Fibroblast of skin of abdomen (primary cell): ENCODE measurements at regions not wholly inside any gene's neighbourhood (a gene's known extent, or its start where the extent isn't known, plus 50 kb on each side); places are given as distances from the start of the nearest gene placed in this dataset.
"Not testable (repeated sequence)": the region's sequence is repeated elsewhere in the genome, so short reads cannot be mapped to it uniquely, and the experiment has no call there.

Experiments used
- DNase-seq: peaks from one replicate; pipeline ENCODE4 v3.0.0-alpha.2; 2013

DNA sequence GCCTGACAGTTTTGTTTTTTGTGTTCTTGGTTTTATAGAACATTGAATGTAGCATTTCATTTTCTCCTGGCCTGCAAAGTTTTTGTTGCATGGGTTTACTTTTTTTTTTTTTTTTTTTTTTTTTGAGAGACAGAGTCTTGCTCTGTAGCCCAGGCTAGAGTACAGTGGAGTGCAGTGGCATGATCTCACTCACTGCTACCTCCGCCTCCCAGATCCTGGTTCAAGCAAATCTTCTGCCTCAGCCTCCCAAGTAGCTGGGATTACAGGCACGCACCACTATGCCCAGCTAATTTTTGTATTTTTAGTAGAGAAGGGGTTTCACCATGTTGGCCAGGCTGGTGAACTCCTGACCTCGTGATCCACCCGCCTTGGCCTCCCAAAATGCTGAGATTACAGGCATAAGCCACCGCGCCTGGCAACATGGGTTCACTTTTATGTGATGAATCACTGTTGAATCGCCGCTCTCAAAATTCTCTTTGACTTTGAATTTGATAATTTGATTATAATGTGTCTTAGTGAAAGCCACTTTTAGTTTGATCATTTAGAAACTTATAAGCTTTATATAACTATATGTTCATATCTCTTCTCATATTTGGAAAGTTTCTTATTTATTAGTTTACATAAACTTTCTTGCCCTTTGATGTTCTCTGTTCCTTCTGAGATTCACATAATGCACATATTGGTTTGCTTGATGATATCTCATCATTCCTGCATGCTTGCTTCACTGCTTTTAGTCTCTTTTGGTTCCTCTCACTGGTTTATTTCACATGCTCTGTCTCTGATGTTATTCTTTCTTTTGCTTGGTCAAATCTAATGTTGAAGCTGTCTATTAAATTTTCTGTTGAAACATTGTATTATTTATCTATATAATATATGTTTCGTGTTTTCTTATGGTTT, 589.0 kb upstream of the CNTN5 start:
- no peak for DNase-seq

- DNase-seq, result no peak
Observed at GRCh38 chr11:98434296-98434695, 586.5 kb upstream of the CNTN5 start.

DNA sequence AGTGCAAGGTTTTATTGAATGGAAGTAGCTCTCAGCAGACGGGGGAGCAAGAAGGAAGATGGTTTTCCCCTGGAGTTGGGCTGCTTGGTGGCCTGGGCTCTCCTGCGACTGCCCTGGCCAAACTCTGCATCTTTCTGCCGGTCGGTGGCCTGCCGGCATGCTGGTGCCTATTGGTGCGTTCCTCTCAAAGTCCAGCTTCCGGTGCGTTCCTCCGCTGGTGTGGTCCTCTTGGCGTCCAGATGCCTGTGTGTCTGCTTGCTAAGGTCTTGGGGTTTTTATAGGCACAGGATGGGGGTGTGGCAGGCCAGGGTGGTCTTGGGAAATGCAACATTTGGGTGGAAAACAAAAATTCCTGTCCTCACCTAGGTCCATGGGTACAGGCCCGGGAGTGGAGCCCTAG, 567.4 kb upstream of the CNTN5 start:
- DNase-seq, result no peak

DNA sequence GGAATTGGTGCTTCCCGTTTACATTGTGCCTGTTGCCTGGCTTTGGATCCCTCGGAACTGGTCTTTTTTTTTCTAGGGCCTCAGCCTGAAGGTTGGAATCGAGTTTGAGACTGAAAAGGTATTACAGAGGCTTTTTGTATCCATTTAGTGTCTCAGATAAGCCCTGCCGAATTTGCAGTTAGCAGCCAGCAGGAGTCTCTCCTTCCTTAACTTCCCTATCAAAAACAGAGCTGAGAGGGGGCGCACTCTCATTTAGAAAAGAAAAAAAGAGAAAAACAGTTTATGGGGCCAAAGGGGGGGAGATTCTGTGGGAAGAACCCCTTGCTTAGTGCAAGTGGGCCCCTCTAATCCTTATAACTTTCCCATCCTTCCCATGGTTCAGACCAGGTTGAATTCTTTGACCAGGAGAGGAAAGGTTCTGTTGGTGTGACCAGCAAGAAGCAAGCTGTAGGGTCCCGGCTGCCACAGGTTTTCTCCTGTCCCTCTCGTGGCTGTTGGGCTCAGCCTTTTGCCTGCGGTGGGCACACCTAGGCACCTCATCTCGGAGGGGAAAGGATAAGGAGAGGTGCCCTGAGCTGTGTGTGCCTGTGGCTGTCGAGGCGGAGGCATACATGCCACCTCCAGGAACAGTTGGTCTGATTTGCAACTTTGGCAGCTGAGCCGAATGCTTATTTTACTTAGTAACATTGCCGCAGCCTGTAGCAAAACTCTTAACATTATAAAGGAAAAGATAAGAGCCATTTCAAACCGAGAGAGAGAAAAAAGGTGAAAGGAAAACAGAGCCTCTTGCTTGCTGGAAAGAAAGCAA, 565.0 kb upstream of the CNTN5 start:
- DNase-seq, result no peak

- DNase-seq, result no peak
Observed at GRCh38 chr11:98456308-98456680, 564.5 kb upstream of the CNTN5 start.

DNA sequence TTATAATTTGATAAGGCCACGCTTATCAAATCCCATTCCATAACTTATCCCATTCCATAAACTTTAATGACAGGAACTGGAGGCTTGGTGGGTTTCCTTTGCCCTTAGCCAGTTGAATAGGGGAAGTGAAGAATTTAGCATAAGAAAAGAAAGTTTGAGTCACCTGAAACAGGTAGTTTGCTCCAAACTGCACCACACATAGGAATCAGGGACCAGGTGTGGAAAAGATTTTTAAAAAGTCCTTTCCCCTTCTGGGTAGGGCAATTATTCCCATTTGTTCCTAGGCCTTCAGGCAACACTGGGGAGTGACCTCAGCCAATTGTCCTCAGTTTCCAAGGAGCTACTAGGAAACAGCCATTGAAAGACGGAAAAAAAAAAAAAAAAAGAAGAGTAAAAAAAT, 525.7 kb upstream of the CNTN5 start:
- DNase-seq, result no peak

GRCh38 chr11:98495601-98496000, 525.1 kb upstream of the CNTN5 start:
- DNase-seq, result no peak

DNA sequence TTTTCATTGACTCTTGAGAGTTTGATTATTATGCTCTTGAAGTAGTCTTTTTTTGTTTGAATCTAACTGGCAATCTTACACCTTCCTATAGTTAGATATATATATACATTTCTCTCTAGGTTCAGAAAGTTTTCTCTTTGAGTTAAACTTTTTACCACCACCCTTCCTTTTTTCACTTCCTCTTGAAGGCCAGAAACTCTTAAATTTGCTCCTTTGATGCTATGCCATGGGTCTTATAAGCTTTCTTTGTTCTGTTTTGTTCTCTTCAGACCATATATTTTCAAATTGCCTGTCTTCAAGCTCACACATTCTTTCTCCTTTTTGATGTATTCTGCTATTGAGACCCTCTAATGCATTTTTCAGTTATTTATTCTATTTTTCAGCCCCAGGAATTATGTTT, 513.5 kb upstream of the CNTN5 start:
- no peak for DNase-seq

GRCh38 chr11:98512938-98513337, 507.8 kb upstream of the CNTN5 start:
- DNase-seq, result no peak

- no peak for DNase-seq
Observed at GRCh38 chr11:98531576-98531975, 489.2 kb upstream of the CNTN5 start.

GRCh38 chr11:98536023-98536422, 484.7 kb upstream of the CNTN5 start:
- no peak for DNase-seq

- DNase-seq, result not testable (repeated sequence)
Observed at GRCh38 chr11:98538358-98538757, 482.4 kb upstream of the CNTN5 start.

DNA sequence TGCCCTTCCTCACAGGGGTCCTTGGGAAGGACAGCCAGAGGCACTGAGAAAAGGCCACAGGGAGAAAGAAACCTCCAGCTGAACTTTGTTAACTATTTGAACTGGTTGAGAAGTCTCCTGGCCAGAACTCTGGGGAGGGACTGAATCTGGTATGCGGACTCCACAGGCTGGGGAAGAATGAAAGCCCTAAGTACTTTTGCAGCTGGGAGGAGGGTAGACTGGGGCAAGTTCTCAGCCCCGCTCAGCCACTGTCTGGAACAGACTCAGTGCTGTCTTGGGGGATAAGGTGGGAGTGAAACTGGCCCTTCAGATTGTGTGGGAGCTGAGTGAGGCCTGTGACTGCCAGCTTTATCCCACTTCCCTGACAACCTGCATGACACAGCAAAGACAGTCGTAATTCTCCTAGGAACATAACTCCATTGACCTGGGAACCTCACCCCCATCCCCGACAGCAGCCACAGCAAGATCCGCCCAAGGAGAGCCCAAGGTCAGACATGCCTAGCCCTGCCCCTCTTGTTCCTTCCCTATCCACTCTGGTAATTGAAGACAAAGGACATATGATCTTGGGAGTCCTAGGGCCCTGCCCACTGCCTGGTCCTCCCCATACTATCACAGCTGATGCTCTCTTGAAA, 475.1 kb upstream of the CNTN5 start:
- DNase-seq, result no peak

DNA sequence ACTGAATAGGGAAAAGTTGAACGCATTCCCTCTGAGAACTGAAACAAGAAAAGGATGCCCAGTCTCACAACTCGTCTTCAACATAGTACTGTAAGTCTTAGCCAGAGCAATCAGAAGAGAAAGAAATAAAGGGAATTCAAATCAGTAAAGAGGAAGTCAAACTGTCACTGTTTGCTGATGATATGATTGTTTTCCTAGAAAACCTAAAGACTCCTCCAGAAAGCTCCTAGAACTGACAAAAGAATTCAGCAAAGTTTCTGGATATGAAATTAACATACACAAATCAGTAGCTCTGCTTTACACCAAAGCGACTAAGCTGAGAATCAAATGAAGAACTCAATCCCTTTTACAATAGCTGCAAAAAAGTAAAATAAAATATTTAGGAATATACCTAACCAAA, 471.2 kb upstream of the CNTN5 start:
- DNase-seq, result no peak

- no peak for DNase-seq
Observed at GRCh38 chr11:98559961-98560360, 460.8 kb upstream of the CNTN5 start.

- DNase-seq, result no peak
Observed at GRCh38 chr11:98561252-98561651, 459.5 kb upstream of the CNTN5 start.

- peak; percentile 1 for DNase-seq
Observed at GRCh38 chr11:98561877-98562395, 458.8 kb upstream of the CNTN5 start.

GRCh38 chr11:98564233-98564632, 456.5 kb upstream of the CNTN5 start:
- DNase-seq, result no peak

GRCh38 chr11:98564881-98565280, 455.9 kb upstream of the CNTN5 start:
- no peak for DNase-seq

DNA sequence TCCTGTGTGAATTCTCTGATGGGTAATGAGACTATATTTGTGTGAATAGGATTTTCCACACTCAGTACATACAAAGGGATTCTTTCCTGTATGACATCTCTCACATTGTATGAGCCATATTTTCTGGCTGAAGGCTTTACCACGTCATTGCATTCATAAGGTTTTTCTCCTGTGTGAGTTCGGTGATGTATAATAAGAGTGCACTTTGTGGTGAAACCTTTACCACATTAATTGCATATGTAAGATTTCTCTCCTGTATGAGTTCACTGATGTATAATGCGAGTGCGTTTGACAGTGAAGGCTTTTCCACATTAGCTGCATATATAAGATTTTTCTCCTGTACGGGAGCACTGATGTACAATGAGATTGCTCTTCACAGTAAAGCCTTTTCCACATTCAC, 455.4 kb upstream of the CNTN5 start:
- DNase-seq, result peak; percentile 22

- DNase-seq, result no peak
Observed at GRCh38 chr11:98566978-98567377, 453.8 kb upstream of the CNTN5 start.

DNA sequence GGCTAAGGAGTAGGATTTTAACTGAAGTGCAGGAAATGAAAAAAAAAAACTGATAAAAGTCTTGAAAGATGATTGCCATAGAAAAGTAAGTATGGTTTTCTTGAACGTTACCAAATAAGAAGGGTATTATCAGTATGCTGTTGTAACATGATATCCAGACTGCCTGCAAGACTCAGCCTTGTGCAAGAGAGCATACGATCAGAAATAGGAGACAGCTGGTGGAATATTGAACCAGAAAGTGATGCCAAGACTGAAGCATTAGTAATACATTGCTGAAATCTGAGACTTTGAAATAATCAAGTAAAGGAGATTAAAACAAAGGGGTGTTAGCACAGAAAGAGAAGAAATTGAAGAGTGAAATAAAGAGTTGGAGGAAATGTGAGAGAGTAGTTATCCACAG, 452.7 kb upstream of the CNTN5 start:
- DNase-seq, result peak; percentile 34

- no peak for DNase-seq
Observed at GRCh38 chr11:98572941-98573340, 447.8 kb upstream of the CNTN5 start.
